Hematopoietic multipotent progenitor cell treated with erythropoietin and hydrocortisone succinate and interleukin-3 and kit ligand, for 8 days (in vitro differentiated cells): ENCODE measurements at regions not wholly inside any gene's neighbourhood (a gene's known extent, or its start where the extent isn't known, plus 50 kb on each side); places are given as distances from the start of the nearest gene placed in this dataset.

Source experiments
- DNase-seq: peaks from one replicate; pipeline ENCODE4 v3.0.0-alpha.2; 2015

DNA sequence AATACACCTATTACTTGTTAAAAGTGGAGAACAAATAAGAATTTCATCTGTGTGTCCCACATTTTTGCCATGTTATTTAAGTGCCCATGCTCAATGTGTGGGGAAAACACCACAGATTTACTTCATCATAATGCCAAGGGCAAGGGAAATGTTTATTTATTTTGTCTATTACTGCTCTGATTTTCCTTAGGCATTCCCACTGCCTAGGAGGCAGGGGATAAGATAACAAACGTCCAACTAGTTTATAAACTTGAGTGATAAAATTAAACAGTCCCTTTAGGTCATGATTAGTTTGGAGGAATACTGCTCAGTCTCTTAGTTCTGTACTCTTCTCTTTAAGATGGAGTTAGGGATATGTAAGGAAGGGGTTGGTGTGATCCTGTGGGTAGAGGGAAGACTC is 598.4 kb upstream of the MARCKS start:
- DNase-seq = no peak

DNA sequence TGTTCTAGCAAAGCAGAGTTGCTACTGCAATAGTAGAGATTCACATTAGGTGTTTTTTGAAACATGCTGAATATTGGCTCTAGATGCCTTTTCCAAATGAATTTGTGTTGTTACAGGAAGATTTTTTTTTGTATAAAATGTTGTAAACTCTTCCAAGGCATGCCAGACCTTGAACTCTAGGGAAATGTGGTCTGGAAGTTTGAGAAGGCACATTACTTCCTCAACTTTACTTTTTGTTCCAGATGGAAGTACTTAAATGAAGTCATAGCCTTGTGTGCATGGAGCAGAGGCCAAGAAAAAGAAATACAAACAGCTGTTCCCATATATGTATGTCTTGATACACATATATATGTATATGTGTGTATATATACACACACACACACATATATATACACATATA is 585.7 kb upstream of the MARCKS start:
- DNase-seq = no peak

DNA sequence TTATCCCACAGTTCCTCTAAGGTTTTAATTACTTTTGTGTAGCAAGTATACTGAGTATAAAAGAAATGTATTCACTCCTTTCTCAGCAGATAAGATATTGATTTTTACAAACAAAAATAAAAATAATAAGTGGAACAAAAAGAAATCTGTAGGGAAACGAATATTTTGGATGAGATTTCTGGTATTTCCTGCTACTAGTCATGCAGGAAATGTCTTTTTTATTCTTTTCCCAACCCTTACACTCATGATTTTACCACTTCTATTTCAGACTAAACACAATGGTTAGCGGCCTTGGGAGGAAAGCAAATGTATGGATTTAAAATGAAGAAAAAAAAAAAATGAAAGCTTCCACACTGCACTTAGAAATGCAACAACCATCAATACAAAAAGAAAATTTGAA is 580.5 kb upstream of the MARCKS start:
- DNase-seq = no peak

DNA sequence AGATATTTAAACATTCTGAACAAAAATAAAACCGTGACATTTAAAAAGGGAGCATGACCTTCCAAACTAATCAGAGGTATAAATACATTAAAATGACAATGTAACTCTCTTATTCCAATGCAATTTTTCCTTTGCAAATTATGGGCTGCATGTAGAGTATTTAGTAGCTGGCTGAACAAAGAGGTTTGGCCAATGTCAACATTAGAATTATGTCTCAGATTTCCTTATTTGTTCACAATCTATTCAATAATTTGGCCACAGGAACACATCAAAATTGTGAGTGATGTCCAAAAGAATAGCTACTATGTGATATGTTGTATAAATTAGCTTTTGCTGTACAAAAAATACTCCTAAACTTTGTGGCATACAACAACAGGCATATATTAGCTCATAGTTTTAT is 580.0 kb upstream of the MARCKS start:
- no peak for DNase-seq

DNA sequence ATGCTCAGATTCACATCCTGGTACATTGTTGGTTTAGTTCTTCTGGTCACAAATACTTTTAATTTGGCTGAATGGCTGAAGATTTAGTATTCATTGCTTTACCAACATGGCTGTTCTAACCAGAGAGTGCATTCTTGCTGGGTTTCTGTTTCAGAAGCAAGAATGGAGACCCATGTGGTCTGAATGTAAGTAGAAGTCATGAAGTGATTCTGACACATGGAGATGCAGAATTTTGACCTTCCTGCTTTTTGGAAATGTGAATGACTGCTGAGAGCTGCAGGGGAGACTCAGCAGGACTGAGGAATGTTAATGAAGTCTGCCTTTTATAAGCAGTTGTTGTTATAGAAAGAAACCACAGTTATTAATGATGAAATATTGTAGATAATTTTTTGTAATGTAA is 576.1 kb upstream of the MARCKS start:
- no peak for DNase-seq

DNA sequence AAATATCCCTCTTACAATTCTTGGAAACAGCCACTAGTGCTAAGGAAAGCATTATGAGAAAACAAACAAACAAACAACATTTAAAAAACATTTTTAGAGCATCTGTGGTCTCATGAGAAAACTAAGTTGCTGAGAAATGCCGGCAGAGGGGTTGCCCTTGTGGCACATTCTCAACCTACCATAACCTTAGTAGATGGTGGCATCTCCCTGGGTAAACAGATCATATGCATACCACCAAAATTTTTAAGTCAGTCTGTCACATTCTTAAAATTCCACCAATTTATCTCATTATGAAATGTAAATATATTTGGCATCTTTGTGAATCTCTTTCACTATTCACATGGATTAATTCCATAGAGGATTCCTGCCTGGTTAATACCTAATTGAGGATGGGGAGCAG is 575.7 kb upstream of the MARCKS start:
- no peak for DNase-seq

DNA sequence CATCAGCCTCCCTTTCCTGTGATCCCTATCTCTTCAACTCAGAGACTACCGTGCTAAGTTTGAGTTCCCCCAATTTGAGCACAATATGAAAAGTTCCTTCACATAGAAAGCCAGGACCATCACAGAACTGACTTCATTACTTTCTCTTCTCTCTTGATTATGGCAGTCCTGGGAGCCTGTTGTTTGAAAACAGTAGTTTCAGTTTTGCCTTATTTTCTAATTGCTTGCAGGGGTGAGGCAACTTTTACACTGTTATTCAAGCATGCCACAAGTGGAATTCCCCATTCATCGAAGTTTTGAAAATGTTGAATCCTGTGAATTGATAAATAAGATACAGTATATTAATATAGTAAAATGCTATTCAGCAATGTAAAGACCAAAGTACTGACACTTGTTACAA is 569.7 kb upstream of the MARCKS start:
- DNase-seq = no peak

DNA sequence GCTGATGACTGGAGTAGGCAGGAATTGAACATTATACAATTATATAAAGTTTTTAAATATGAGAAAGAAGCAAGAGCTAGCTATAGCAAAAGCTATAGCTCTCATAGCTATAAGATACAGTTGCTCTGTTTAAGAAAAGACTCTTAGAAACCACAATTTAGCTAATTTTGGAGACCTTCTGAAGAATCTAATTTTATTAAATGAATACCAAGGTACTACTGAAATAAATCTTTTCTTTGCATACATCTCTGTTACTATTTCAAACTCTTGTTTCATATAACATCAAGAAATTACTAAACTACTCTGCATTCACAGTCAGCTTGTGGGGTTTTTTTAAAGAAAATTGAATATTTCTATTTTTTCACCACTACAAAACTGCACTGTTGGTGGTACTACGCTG is 568.7 kb upstream of the MARCKS start:
- DNase-seq = no peak

DNA sequence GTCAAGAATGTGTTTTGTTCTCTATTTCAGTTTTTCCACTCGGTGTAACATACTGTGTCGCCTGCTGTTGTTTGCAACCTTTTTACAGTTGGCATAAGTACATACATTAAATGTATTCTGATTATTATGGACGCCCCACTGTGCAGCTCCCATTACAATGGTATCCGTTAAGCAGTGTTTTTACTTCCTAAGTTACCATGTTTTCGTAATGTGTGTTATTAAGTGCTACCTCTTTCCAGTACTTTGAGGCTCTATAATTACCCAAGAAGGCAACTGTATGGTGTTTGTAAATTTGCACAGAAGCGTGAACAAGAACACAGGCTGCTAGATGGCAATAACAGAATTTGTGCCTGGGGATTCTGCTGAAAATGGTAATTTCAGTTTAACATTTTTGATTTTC is 568.0 kb upstream of the MARCKS start:
- DNase-seq = no peak

DNA sequence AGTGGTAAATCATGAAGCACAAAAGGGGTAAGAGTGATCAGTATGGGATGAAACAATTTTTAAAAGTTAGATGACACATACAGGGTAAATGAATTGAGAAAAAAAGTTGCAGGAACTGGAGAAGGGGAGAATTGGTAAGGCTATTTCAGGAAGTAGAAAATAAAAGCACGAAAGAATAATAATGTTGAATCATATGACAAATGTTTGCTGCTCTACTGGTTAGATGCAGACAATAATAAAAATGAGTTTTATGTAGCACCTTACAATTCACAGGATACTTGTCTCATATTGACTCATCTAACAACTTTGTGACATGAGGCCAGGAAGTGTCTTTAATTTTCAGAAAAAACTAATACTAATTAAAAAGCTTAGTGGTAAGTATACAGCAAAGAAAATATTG is 566.5 kb upstream of the MARCKS start:
- DNase-seq = no peak

DNA sequence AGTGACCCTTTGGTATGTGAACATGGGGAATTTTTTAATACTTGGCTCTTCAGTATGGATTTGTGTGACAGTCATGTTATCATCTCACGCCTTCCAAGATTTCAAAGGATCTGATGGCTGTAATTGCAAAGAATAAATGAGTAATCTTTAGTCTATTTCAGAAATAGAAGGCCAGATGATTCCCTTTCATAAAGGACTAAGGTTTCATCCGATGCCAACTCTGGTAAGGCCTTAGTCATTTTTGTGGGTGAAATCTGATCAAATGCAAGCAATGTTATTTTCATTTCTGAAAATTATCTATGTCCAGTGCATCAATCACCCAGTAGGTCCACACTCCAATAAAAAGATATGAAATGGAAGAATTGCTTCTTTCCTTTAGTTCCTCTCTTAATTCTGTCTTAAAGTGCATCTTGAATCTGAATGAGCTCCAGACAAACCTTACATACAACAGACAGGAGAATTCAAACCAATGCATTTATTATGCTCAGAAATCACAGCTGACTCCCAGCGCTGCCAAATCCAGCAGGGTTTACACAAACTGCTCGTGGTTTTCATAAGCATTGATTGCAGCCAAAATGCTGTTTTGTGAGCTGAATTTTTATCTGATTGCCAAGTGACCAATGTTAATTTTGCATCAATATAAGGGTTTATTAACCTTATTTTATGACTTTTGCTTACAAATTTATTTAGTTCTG is 565.2 kb upstream of the MARCKS start:
- DNase-seq = no peak

DNA sequence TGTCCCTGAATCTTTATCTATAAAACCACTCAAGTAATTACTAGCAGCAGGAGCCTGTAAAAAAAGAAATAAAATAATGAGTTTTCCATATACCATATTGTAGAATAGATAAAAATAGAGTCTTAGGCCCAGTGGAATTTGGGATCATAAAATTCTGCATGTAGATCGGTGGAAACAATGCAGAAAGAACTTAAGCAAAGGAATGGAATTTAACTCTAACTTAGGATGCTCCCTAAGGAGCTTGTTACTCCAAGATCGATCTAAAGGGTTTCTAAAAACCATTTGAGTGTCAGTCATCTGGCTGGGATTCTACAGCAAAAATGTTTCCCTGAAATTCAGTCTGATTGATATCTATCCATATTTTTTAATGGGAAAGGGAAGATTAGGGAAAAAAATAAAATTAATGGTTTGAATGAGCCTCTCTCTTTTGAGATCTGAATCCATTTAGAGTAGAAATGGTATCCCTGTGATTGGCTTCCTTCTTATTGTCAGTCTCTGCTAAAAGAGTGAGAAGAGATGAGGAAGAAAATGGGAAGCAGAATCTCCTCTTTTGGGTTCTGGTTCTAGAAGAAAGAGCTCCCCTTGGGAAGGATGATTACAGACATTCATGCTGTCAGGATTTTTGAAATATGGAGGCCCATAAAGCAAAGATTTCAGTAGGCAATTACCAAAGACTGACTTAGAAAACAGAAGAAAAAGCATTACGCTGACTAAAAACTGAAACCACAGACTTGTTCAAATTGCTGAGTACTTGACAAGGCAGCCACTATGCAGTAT is 564.3 kb upstream of the MARCKS start:
- DNase-seq = no peak

DNA sequence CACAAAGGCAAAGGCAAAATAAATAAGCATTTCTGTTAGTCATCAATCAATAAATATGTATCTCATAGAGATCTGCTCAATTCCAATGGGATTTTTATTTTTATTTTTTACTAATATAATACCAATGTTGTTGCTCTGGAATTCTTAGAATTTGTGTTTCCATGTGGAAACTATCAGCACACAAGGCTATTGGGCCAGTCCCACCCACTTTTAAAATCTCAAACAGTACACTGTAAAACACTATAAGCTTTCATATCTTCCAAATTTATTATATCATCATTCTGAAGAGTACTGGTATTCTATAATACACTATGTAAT is 563.8 kb upstream of the MARCKS start:
- no peak for DNase-seq

DNA sequence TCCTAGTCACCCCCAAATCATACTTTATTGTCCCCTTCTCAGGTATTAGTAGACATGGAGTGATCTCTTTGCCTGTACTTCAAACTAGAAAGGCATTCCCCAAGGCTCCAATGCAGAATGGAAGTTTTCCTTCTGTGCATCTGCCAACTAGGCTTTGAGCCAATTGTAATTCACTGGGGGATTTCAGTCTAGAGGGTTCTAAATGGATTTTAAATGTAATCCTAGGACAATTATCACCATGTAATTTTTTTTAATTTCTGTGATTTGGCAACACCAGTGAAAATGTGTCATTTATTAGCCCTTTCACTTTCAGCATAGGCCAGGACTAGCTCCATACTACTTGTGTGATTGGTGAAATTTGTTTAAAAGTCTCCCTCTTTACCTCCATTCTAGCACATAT is 557.6 kb upstream of the MARCKS start:
- no peak for DNase-seq

DNA sequence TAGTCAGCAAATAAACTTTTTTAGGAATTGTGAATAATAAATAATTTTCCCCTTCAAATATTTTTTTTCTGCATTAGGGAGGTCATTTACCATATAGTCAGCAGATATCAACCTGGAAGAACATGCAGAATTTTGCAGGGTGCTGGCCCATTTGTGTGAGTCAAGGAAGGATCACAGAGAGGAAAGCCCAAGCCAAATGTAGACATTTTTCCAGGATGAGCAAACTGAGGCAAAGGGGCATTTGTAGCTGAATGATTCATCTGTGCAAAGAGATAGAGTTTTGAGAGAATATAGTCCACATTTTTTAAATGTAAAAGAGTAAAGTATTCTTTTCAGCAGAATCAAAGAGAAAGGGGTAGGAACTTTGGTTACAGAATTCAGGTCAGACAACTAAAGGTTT is 555.5 kb upstream of the MARCKS start:
- no peak for DNase-seq

DNA sequence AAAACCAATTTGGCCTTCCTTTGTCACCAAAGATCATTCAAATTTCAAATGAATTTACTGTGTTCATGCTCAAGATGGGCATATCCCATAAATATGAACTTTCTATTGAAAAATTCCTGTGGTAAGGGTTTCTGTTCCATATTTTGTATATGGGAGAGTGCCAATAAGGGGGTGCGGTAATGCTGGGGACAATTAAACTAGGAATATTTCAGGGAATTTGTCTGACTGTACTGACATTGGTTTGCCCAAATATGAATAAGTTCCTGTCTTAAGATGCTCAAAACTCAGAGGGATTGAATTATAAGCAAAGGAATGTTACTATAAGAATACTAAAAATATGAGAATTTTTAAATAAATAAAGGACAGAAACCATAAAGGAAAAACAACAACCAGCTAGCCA is 553.0 kb upstream of the MARCKS start:
- DNase-seq = no peak

DNA sequence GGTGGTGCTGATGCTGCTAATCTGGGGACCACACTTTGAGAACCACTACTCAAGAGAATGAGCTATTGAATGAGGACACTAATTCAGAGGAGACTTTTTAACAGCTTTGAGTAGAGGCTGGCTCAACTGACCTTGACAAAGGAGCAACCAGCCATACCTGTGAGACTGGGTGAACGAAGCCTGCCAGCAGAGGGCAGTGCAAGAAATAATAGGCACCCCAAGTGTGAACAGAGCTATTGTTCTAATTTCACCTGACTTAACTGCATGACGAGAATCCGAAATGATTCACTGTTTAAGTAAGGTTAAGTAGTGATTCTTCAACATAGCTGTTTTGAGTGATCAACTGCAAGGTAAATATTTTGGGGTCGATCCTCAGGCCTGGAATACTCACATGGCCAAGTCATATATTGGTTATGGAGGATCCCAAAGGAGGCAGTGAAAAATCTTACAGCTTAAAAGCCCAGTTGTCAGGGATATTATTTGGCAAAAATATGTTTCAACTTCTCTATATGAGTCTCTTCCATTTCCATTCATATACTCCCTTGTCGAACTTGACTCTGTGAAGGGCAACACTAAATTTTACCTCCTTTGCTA is 550.5 kb upstream of the MARCKS start:
- peak; percentile 26 for DNase-seq

DNA sequence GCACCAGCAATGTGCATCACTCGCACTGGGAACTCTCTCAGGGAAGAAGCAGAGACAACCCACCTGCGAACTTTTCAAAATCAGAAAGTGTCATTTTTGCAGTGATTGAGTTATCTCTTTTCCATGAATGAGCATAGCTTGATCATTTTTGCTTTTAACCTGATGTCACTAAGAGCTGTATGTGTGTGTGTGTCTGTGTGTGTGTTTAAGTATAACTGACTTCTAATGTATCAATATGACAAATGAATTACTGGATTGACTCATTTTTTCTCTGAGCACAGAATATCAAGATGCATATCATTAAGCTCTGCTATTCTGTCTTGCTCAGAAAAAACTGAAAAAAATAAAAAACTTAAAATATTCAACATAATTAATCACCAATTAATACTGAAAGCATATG is 548.9 kb upstream of the MARCKS start:
- DNase-seq = no peak

DNA sequence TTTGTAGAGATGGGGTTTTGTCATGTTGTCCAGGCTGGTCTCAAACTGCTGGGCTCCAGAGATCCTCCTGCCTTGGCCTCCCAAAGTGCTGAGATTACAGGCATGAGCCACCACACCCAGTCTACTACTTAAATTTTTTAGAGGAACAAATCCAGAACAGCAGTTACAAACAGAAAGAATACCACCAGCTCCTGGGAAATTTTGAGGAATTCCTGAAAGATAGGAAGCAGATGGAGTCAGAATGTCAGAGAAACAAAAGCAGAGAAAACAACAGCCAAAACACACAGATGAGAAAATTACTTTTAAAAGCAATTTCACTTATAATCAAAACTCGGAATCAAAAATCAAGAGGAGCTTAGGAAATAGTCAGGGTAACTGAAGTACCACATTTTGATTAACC is 543.3 kb upstream of the MARCKS start:
- no peak for DNase-seq

DNA sequence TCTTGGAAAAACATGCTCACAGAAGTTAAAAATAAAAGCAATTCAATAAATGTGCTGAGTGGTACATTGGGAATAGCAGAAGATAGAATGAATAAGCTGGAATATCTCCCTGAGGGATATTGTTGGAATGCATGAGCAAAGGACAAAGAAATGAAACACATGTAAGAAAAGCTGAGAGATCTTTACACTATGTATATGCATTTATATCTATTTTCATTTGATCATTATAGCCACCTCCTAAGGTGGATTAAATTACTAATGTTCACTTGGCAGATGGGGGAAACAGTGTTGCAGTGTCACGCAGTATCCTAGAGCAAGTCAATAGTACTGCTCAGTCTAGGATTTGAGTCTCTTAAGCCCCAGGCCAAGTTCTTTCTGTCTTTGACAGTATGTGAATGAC is 542.0 kb upstream of the MARCKS start:
- no peak for DNase-seq

DNA sequence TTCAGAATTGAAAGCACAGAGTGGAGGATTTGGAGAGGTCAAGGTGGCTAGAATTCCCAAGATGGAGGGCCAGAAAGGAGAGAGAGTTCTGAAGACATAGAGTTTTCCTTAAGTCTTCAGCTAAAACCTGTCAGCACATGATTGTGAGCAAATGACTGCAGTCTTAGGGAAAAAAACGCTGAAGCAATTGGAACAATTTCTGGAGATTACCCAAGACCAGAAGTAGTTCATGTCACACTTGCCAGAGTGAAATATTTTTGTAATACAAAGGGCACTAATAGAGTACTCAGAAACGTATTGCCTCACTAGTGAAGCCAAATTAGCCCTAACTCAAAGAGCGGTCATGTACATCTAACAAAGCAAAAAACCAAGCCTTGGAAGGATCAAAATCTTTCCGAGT is 541.3 kb upstream of the MARCKS start:
- DNase-seq = no peak

DNA sequence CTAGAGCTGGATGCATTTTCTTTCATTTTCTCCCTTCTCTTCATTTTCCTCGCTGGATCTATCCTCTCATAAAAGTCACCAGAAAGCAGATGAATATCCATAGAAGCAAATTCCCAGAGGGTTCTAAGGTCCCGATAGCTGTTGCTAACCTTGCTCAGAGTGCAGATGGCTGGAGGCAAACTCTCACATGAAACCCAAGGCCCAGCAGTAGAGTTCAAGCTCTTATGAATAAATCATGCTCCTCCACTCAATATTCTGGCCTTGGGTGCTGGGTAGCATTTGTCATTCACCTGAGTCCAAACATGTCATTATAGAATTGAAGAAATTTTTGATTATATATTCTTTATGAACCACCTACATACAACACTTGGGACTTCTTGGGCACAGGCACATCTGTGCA is 539.7 kb upstream of the MARCKS start:
- DNase-seq = no peak

DNA sequence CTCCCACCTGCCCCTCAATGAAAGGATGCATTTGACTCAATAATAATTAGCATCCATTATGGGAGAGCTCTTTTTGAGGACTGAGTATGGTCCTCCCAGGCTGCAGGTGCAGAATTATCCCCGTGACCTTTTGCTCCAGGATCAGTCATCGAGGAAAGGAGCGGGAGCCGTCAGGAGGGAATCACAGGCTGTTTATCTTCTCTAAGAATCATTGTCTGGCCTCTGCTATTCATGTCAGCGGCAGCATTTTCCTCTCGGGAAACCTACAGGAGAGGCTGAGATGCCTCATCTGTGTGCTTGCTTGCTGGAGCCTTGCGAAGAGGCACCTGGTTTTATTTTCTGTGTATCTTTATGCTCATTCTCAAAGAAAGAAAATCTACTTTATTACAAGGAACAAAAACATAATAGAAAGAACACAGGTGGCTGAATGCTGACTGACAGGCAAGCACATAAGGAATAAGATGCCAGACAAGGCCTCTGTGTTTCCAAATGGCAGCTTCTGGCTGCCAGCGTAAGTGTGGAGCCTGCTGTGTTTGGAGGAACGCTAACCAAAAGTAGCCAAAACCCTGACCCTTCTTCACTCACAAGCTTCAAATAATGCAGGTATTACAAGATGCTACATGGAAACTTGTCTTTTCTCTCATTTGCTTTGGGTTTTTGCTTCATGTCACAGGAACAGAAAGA is 539.1 kb upstream of the MARCKS start:
- no peak for DNase-seq

DNA sequence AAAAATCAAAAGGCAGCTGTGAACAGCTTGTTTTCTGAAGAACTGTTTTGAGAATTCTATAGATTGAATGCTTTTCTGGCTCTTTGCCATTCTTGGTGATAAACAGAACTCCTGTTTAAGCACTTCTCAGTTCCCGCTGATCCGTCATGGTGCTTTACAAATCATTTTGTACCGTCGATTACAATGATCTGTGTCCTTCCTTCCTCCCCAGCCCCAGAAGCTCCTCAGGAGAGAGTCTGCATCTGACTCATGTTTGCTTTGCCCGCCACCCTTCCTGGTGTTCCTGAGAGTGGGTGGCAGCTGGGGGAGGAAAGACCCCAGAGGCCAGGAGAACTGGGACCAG is 538.6 kb upstream of the MARCKS start:
- no peak for DNase-seq
